MCF 10A (cell line): ENCODE measurements at regions not wholly inside any gene's neighbourhood (a gene's known extent, or its start where the extent isn't known, plus 50 kb on each side); places are given as distances from the start of the nearest gene placed in this dataset.

Experiments
- BruUV-seq: library from RNA; stranded (reverse); fragments of 400-500 nt; replicated peaks from 2 replicates; lab custom pipeline; 2021; lab: Mats Ljungman, UMichigan
- CTCF ChIA-PET: fragments of 300-600 bp; sonication (Branson Sonifier 250); formaldehyde crosslinking; extraction: SDS; loops from one replicate; lab custom pipeline; 2021; ENCODE audit warnings: antibody characterized with exemption, inconsistent platforms; lab: Yijun Ruan, JAX
- POLR2A ChIA-PET: fragments of 300-600, 350-650 bp; sonication (Branson Sonifier 250); formaldehyde crosslinking; extraction: SDS; loops from one replicate; lab custom pipeline; 2020; ENCODE audit warnings: antibody characterized with exemption, inconsistent platforms; lab: Yijun Ruan, JAX
- DNase-seq: peaks from one replicate; pipeline ENCODE4 v3.0.0-alpha.2; 2018; ENCODE audit not compliant: unreplicated experiment
- H3K27ac Mint-ChIP-seq: one replicate; pipeline ENCODE4 v1.8.0; 2022; ENCODE audit warnings: mild to moderate bottlenecking, low read depth, mixed read lengths; ENCODE audit not compliant: unreplicated experiment
- H3K27me3 Mint-ChIP-seq: one replicate; pipeline ENCODE4 v1.8.0; 2022; ENCODE audit warnings: mixed read lengths; ENCODE audit not compliant: insufficient read depth, unreplicated experiment
- H3K36me3 Mint-ChIP-seq: one replicate; pipeline ENCODE4 v1.8.0; 2022; ENCODE audit warnings: mild to moderate bottlenecking, moderate library complexity, mixed read lengths; ENCODE audit not compliant: insufficient read depth, unreplicated experiment
- H3K4me1 Mint-ChIP-seq: one replicate; pipeline ENCODE4 v1.8.0; 2022; ENCODE audit warnings: mixed read lengths; ENCODE audit not compliant: insufficient read depth, unreplicated experiment
- H3K4me3 Mint-ChIP-seq: one replicate; pipeline ENCODE4 v1.8.0; 2022; ENCODE audit warnings: mild to moderate bottlenecking, moderate library complexity, mixed read lengths; ENCODE audit not compliant: unreplicated experiment
- H3K9me3 Mint-ChIP-seq: one replicate; pipeline ENCODE4 v1.8.0; 2022; ENCODE audit warnings: mixed read lengths; ENCODE audit not compliant: unreplicated experiment
- intact Hi-C: fragments of 100-400 bp; cut with micrococcal nuclease; formaldehyde crosslinking; loops from 2 replicates; pipeline ENCODE4 v1.14.1; 2022
- TF ChIP-seq, protein P1 (sequence below): fragments of 200-600 bp; IDR thresholded peaks from one replicate; pipeline ENCODE4 v1.8.0; 2022; ENCODE audit warnings: antibody characterized with exemption, mild to moderate bottlenecking; ENCODE audit not compliant: unreplicated experiment

GRCh38 chr16:62967611-62968010 lies 931.4 kb upstream of the CDH8 start:
- intact Hi-C loops, result no loop called here
- H3K27me3 Mint-ChIP-seq, result no peaks in the 10 kb centered on the region
- TF ChIP-seq, protein P1, sequence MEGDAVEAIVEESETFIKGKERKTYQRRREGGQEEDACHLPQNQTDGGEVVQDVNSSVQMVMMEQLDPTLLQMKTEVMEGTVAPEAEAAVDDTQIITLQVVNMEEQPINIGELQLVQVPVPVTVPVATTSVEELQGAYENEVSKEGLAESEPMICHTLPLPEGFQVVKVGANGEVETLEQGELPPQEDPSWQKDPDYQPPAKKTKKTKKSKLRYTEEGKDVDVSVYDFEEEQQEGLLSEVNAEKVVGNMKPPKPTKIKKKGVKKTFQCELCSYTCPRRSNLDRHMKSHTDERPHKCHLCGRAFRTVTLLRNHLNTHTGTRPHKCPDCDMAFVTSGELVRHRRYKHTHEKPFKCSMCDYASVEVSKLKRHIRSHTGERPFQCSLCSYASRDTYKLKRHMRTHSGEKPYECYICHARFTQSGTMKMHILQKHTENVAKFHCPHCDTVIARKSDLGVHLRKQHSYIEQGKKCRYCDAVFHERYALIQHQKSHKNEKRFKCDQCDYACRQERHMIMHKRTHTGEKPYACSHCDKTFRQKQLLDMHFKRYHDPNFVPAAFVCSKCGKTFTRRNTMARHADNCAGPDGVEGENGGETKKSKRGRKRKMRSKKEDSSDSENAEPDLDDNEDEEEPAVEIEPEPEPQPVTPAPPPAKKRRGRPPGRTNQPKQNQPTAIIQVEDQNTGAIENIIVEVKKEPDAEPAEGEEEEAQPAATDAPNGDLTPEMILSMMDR, result no peak
- peak; percentile 49 for DNase-seq
- POLR2A ChIA-PET, result interaction anchor here (1.0 to 1.3 kb wide), 2 partner anchors 9 to 10 kb away, joined by 4 read pairs; no protein-coding TSS in a partner anchor
- H3K27ac Mint-ChIP-seq, result no peak overlapping the region
- H3K4me1 Mint-ChIP-seq, result no peaks in the 10 kb centered on the region
- no peaks in the 10 kb centered on the region for H3K9me3 Mint-ChIP-seq
- BruUV-seq, result no TSS peak
- H3K36me3 Mint-ChIP-seq, result no peaks in the 10 kb centered on the region
- CTCF ChIA-PET, result interaction anchor here (0.7 to 1.3 kb wide), 2 partner anchors 12 to 322 kb away, joined by 3 to 4 read pairs; no protein-coding TSS in a partner anchor
- H3K4me3 Mint-ChIP-seq, result no peak overlapping the region

DNA sequence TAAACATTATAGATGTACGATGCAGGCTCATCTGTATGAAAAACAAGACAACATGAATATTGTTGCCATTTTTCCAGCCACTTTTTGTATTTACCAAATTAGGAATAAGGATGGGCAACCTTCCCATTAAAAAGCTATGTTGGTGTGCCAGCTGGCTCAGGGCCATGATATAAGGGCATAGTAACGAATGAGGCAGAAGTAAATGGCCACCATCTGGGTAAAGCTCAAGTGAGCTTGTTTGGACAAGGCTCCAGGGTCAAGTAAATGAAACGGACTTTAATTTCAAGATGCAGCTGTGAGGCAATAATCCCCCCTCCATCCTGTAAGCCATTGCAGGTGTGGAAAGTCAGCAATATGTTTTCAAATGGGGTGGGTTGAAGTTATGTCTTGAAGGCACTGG lies 930.9 kb upstream of the CDH8 start:
- H3K27ac Mint-ChIP-seq, result no peak overlapping the region
- TF ChIP-seq, protein P1, result no peak
- BruUV-seq, result no TSS peak
- no peaks in the 10 kb centered on the region for H3K27me3 Mint-ChIP-seq
- no peaks in the 10 kb centered on the region for H3K36me3 Mint-ChIP-seq
- H3K4me3 Mint-ChIP-seq, result no peak overlapping the region
- peak; percentile 8 for DNase-seq
- no peaks in the 10 kb centered on the region for H3K4me1 Mint-ChIP-seq
- intact Hi-C loops, result no loop called here
- CTCF ChIA-PET, result interaction anchor here (0.6 to 0.7 kb wide), 2 partner anchors 323 to 746 kb away, joined by 3 to 4 read pairs; no protein-coding TSS in a partner anchor
- POLR2A ChIA-PET, result interaction anchor here (1.0 to 1.3 kb wide), 2 partner anchors 9 to 10 kb away, joined by 4 read pairs; no protein-coding TSS in a partner anchor
- peaks cover 4% of the 10 kb centered on the region for H3K9me3 Mint-ChIP-seq

DNA sequence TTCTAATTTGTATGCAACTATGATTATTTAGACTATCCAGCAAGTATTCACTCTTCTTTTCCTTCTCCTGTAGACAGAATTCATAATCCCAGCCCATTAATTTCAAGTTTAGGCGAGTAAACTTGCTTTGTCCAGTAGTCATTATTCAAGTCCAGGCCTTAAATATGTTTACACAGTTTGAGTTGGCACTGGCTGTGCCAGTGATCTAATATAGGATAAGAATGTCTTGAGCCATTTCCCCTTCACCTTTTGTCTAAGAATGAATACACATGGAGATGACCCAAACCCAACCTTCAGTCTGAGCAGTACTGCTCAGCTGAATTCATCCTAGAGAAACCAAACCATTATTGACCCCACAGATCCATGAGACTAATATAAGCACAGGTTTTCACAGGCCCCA lies 930.4 kb upstream of the CDH8 start:
- no peaks in the 10 kb centered on the region for H3K36me3 Mint-ChIP-seq
- intact Hi-C loops, result no loop called here
- H3K9me3 Mint-ChIP-seq, result peaks cover 9% of the 10 kb centered on the region
- no peak overlapping the region for H3K4me3 Mint-ChIP-seq
- H3K27ac Mint-ChIP-seq, result no peak overlapping the region
- ChIA-PET CTCF (interaction anchor here (0.6 kb wide), 1 partner anchor 746 kb away, joined by 3 read pairs; no protein-coding TSS in a partner anchor), POLR2A (interaction anchor here (1.3 kb wide), 1 partner anchor 10 kb away, joined by 4 read pairs; no protein-coding TSS in a partner anchor)
- no TSS peak for BruUV-seq
- DNase-seq, result no peak
- TF ChIP-seq, protein P1, result no peak
- H3K4me1 Mint-ChIP-seq, result no peaks in the 10 kb centered on the region
- H3K27me3 Mint-ChIP-seq, result no peaks in the 10 kb centered on the region

DNA sequence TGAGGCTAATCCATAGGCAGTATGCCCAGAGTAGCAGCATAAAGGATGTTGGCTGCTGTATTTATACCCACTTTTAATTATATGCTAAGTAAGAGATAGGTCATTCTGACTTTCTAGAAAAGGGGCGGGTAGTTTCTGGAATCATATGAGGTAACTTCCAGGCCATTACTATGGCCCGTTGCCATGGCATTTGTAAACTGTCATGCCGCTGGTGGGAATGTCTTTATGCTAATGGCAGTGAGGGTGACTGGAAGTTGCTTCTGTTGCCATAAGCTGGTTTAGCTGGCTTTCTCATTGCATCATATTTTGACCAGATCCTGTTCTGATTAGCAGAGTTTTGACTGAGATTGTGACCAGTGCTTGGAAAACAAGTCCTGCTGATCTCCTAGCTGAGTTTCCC lies 929.6 kb upstream of the CDH8 start:
- Mint-ChIP-seq H3K36me3 (no peaks in the 10 kb centered on the region), H3K27ac (no peak overlapping the region), H3K27me3 (no peaks in the 10 kb centered on the region), H3K4me3 (no peak overlapping the region), H3K4me1 (no peaks in the 10 kb centered on the region), H3K9me3 (peaks cover 9% of the 10 kb centered on the region)
- intact Hi-C loops, result no loop called here
- TF ChIP-seq, protein P1, result no peak
- POLR2A ChIA-PET, result no interaction called here
- CTCF ChIA-PET, result interaction anchor here (1.0 kb wide), 1 partner anchor 324 kb away, joined by 4 read pairs; no protein-coding TSS in a partner anchor
- peak; percentile 6 for DNase-seq
- BruUV-seq, result no TSS peak
